Stomach (tissue), 4 donors: ENCODE measurements at regions not wholly inside any gene's neighbourhood (a gene's known extent, or its start where the extent isn't known, plus 50 kb on each side); places are given as distances from the start of the nearest gene placed in this dataset.

Source experiments
- POLR2AphosphoS5 ChIP-seq, 3 donors: sonication (generic); formaldehyde crosslinking; IDR thresholded peaks; one replicate each; pipeline ENCODE4 v1.6.1; 2016; ENCODE audit warnings: antibody characterized with exemption in 3 of 3
- TF ChIP-seq, protein P1 (sequence below), 7 experiments: fragments of 450-650 bp in 4 of 7; fragments of 200-600 bp in 3 of 7; sonication (generic) in 3 of 7; IDR thresholded peaks; one replicate each; pipeline ENCODE4 v1.5.1; 2016 to 2019; ENCODE audit warnings: antibody characterized with exemption in 7 of 7, control low read depth in 2 of 7, mild to moderate bottlenecking in 1 of 7

DNA sequence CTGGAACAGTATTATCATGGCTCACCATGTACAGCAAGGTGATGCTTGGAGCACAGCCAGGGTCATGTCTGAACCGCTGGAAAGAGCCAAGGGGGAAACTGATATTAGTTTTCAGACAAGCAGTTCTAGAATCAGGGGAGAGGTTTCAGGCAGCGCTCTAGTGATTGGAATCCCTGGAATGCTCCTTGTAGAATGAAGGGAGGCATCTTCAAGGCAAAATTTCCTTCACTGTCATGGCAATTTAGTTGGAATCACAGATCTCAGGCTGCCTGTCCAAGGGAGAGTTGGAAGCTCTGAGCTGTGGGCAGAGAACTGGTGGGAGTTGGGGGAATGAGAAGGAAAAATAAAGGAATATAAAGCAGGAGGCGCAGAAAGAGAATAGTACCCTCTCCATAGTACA, 737.1 kb downstream of the PTPRU start:
- TF ChIP-seq, protein P1, sequence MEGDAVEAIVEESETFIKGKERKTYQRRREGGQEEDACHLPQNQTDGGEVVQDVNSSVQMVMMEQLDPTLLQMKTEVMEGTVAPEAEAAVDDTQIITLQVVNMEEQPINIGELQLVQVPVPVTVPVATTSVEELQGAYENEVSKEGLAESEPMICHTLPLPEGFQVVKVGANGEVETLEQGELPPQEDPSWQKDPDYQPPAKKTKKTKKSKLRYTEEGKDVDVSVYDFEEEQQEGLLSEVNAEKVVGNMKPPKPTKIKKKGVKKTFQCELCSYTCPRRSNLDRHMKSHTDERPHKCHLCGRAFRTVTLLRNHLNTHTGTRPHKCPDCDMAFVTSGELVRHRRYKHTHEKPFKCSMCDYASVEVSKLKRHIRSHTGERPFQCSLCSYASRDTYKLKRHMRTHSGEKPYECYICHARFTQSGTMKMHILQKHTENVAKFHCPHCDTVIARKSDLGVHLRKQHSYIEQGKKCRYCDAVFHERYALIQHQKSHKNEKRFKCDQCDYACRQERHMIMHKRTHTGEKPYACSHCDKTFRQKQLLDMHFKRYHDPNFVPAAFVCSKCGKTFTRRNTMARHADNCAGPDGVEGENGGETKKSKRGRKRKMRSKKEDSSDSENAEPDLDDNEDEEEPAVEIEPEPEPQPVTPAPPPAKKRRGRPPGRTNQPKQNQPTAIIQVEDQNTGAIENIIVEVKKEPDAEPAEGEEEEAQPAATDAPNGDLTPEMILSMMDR (IDR thresholded peaks at IDR 0.05), result no peak
- no peak for TF ChIP-seq POLR2AphosphoS5 (IDR thresholded peaks at IDR 0.05)
